ENCODE measurements at regions not wholly inside any gene's neighbourhood (a gene's known extent, or its start where the extent isn't known, plus 50 kb on each side); places are given as distances from the start of the nearest gene placed in this dataset.

- ChIA-PET POLR2A (ENCODE audit: unreplicated experiment) (no interaction called here), CTCF (no interaction called here)
- no peak overlapping the region for H2AK9ac ChIP-seq (replicated peaks; ENCODE audit: low read depth, low read length, poor library complexity)
- no peak overlapping the region for H3K14ac ChIP-seq (replicated peaks; ENCODE audit: low read depth, low read length)
- no peaks in the 10 kb centered on the region for H3K9me1 ChIP-seq (ENCODE audit: insufficient read depth, low read length)
- H4K20me1 ChIP-seq (ENCODE audit: insufficient read depth, low read length): no peaks in the 10 kb centered on the region
- H3K4ac ChIP-seq (ENCODE audit: low read depth, low read length): no peak overlapping the region
- BruUV-seq (replicated peaks): no TSS peak
- ATAC-seq (ENCODE audit: low read depth) (no peak), DNase-seq (no peak)
- no peak overlapping the region for H3K18ac ChIP-seq (ENCODE audit: low read depth, low read length)
- H2AFZ ChIP-seq (replicated peaks; ENCODE audit: low read length, poor library complexity): no peak overlapping the region
- H3K56ac ChIP-seq (ENCODE audit: extremely low read depth, insufficient read depth, low read length): no peak overlapping the region
- no peak overlapping the region for H4K5ac ChIP-seq (ENCODE audit: low read depth, low read length)
- no peak overlapping the region for H3K27ac ChIP-seq (ENCODE audit: insufficient read depth, low read length)
- dilution Hi-C loops (cut with HindIII; ENCODE audit: low sequenced_read_pairs, unreplicated experiment) (no loop called here), in situ Hi-C loops (cut with MboI; ENCODE audit: low sequenced_read_pairs) (no loop called here), intact Hi-C loops (cut with micrococcal nuclease) (no loop called here)
- H3K4me2 ChIP-seq (ENCODE audit: low read depth, low read length): no peak overlapping the region
- H2BK15ac ChIP-seq (ENCODE audit: low read depth, low read length): no peak overlapping the region
- TF ChIP-seq RFX5 (IDR thresholded peaks at IDR 0.05; ENCODE audit: low read depth, low read length): no peak
- TF ChIP-seq RAD21 (IDR thresholded peaks at IDR 0.05; ENCODE audit: low read length): no peak
- no peak for TF ChIP-seq POLR2A (IDR thresholded peaks at IDR 0.05; ENCODE audit: low read depth, low read length)
- no peak for TF ChIP-seq SMC3 (IDR thresholded peaks at IDR 0.05; ENCODE audit: low read depth, low read length)
- TF ChIP-seq USF2 (IDR thresholded peaks at IDR 0.05; ENCODE audit: low read depth, low read length): no peak
- no peak for TF ChIP-seq NFE2L2 (IDR thresholded peaks at IDR 0.05; ENCODE audit: low read depth, low read length)
- TF ChIP-seq MAZ (IDR thresholded peaks at IDR 0.05; ENCODE audit: borderline replicate concordance, low read depth, low read length): no peak
- no peak for TF ChIP-seq MXI1 (IDR thresholded peaks at IDR 0.05; ENCODE audit: borderline replicate concordance, low read depth, low read length)
- no peak for TF ChIP-seq CEBPB (IDR thresholded peaks at IDR 0.05; ENCODE audit: low read depth, low read length)
- TF ChIP-seq RCOR1 (IDR thresholded peaks at IDR 0.05; ENCODE audit: insufficient replicate concordance, low read length): no peak
- TF ChIP-seq BHLHE40 (IDR thresholded peaks at IDR 0.05; ENCODE audit: low read depth, low read length): no peak
- no peak for TF ChIP-seq ELK1 (IDR thresholded peaks at IDR 0.05; ENCODE audit: borderline replicate concordance, low read depth, low read length)
- no peak for TF ChIP-seq CHD1 (IDR thresholded peaks at IDR 0.05; ENCODE audit: low read depth, low read length)
- TF ChIP-seq FOS (IDR thresholded peaks at IDR 0.05; ENCODE audit: low read depth, low read length): no peak
- TF ChIP-seq, protein P1, sequence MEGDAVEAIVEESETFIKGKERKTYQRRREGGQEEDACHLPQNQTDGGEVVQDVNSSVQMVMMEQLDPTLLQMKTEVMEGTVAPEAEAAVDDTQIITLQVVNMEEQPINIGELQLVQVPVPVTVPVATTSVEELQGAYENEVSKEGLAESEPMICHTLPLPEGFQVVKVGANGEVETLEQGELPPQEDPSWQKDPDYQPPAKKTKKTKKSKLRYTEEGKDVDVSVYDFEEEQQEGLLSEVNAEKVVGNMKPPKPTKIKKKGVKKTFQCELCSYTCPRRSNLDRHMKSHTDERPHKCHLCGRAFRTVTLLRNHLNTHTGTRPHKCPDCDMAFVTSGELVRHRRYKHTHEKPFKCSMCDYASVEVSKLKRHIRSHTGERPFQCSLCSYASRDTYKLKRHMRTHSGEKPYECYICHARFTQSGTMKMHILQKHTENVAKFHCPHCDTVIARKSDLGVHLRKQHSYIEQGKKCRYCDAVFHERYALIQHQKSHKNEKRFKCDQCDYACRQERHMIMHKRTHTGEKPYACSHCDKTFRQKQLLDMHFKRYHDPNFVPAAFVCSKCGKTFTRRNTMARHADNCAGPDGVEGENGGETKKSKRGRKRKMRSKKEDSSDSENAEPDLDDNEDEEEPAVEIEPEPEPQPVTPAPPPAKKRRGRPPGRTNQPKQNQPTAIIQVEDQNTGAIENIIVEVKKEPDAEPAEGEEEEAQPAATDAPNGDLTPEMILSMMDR (conservative IDR thresholded peaks at IDR 0.05; ENCODE audit: low read depth, low read length): no peak
- TF ChIP-seq MAFK (IDR thresholded peaks at IDR 0.05; ENCODE audit: low read depth, low read length): no peak
- no peaks in the 10 kb centered on the region for H3K27me3 ChIP-seq (ENCODE audit: control insufficient read depth, insufficient read depth, low read length)
- no peaks in the 10 kb centered on the region for H3K4me1 ChIP-seq (ENCODE audit: control insufficient read depth, insufficient read depth, low read length)
- no peak overlapping the region for H4K91ac ChIP-seq (ENCODE audit: insufficient read depth, low read depth, low read length)
- no peak overlapping the region for H3K4me3 ChIP-seq (ENCODE audit: insufficient read depth, low read depth, low read length)
- H2BK120ac ChIP-seq (ENCODE audit: low read depth, low read length): no peak overlapping the region
- no peaks in the 10 kb centered on the region for H3K9me3 ChIP-seq (ENCODE audit: control insufficient read depth, insufficient read depth, low read length)
- no peak overlapping the region for H3K9ac ChIP-seq (ENCODE audit: low read depth, low read length)
- H2BK20ac ChIP-seq (ENCODE audit: low read depth, low read length): no peak overlapping the region
- no peak overlapping the region for H2AK5ac ChIP-seq (ENCODE audit: low read depth, low read length)
- no peak overlapping the region for H3K23ac ChIP-seq (ENCODE audit: low read depth, low read length)
- H3K79me1 ChIP-seq (ENCODE audit: low read depth in 1 of 2, low read length in 2 of 2): no peaks in the 10 kb centered on the region
- no peak overlapping the region for H2BK5ac ChIP-seq (ENCODE audit: low read depth, low read length, poor library complexity, severe bottlenecking)
- no CpG with 5 or more reads among the region's 2 CpGs for WGBS, 2 experiments (ENCODE audit: extremely low coverage in 2 of 2, insufficient read length in 1 of 2)
- H4K8ac ChIP-seq (ENCODE audit: low read depth in 2 of 2, low read length in 2 of 2): no peak overlapping the region
- no peaks in the 10 kb centered on the region for H3K36me3 ChIP-seq (ENCODE audit: control insufficient read depth, insufficient read depth, low read length)
Measured at GRCh38 chr4:23213198-23213597, 520.5 kb downstream of the GBA3 start.
